Neural progenitor cell (in vitro differentiated cells): ENCODE measurements at regions not wholly inside any gene's neighbourhood (a gene's known extent, or its start where the extent isn't known, plus 50 kb on each side); places are given as distances from the start of the nearest gene placed in this dataset.
A peak's percentile ranks its signal among the peaks of the same experiment; 100 is the strongest.
"Not testable (repeated sequence)": the region's sequence is repeated elsewhere in the genome, so short reads cannot be mapped to it uniquely, and the experiment has no call there.

Source experiments
- DNase-seq: peaks from one replicate; pipeline ENCODE4 v3.0.0-alpha.2; 2016; ENCODE audit warnings: low spot score
- H2AFZ ChIP-seq: fragments of 200-600 bp; sonication (generic); replicated peaks from 2 replicates; pipeline ENCODE4 v1.6.1; 2016; ENCODE audit warnings: antibody characterized with exemption
- H3F3A ChIP-seq: fragments of 200-600 bp; sonication (generic); 2 replicates; pipeline ENCODE4 v1.6.1; 2016; ENCODE audit warnings: antibody characterized with exemption, low read depth
- H3K27ac ChIP-seq: fragments of 200-600 bp; sonication (generic); 2 replicates; pipeline ENCODE4 v1.5.1; 2016; ENCODE audit warnings: mild to moderate bottlenecking
- H3K27me3 ChIP-seq: fragments of 200-600 bp; sonication (generic); 2 replicates; pipeline ENCODE4 v1.6.1; 2016; ENCODE audit warnings: mild to moderate bottlenecking, moderate library complexity
- H3K36me3 ChIP-seq: fragments of 200-600 bp; sonication (generic); 2 replicates; pipeline ENCODE4 v1.5.1; 2016
- H3K4me1 ChIP-seq: fragments of 200-600 bp; sonication (generic); 2 replicates; pipeline ENCODE4 v1.6.1; 2016; ENCODE audit warnings: mixed run types
- H3K4me2 ChIP-seq: fragments of 200-600 bp; sonication (generic); 2 replicates; pipeline ENCODE4 v1.6.1; 2016
- H3K4me3 ChIP-seq: fragments of 200-600 bp; sonication (generic); 2 replicates; pipeline ENCODE4 v1.5.1; 2016
- H3K79me2 ChIP-seq: fragments of 200-600 bp; sonication (generic); 2 replicates; pipeline ENCODE4 v1.6.1; 2016; ENCODE audit warnings: low read depth
- H3K9ac ChIP-seq: fragments of 200-600 bp; sonication (generic); 2 replicates; pipeline ENCODE4 v1.6.1; 2016
- H3K9me3 ChIP-seq: fragments of 200-600 bp; sonication (generic); 2 replicates; pipeline ENCODE4 v1.5.1; 2016; ENCODE audit warnings: low read depth
- H4K20me1 ChIP-seq: fragments of 200-600 bp; sonication (generic); 2 replicates; pipeline ENCODE4 v1.6.1; 2016; ENCODE audit warnings: low read depth
- H3K27ac Mint-ChIP-seq: 3 replicates; pipeline ENCODE4 v1.8.0; 2021; ENCODE audit warnings: mixed read lengths
- H3K27me3 Mint-ChIP-seq: 2 replicates; pipeline ENCODE4 v1.8.0; 2022; ENCODE audit warnings: low read depth, mild to moderate bottlenecking, inconsistent platforms, moderate library complexity, mixed read lengths; ENCODE audit not compliant: insufficient read depth
- H3K36me3 Mint-ChIP-seq: 3 replicates; pipeline ENCODE4 v1.8.0; 2021; ENCODE audit warnings: mixed read lengths
- H3K4me1 Mint-ChIP-seq: 3 replicates; pipeline ENCODE4 v1.8.0; 2021; ENCODE audit warnings: mixed read lengths
- H3K4me3 Mint-ChIP-seq: 3 replicates; pipeline ENCODE4 v1.8.0; 2021; ENCODE audit warnings: mild to moderate bottlenecking, moderate library complexity, mixed read lengths
- H3K9me3 Mint-ChIP-seq: 3 replicates; pipeline ENCODE4 v1.8.0; 2020; ENCODE audit warnings: mixed read lengths
- CTCF ChIP-seq: fragments of 200-600 bp; sonication (generic); IDR thresholded peaks from 2 replicates; pipeline ENCODE4 v1.5.1; 2017; ENCODE audit warnings: antibody characterized with exemption, mild to moderate bottlenecking
- EZH2 ChIP-seq: fragments of 200-600 bp; sonication (generic); IDR thresholded peaks from 2 replicates; pipeline ENCODE4 v1.6.1; 2017; ENCODE audit warnings: antibody characterized with exemption, mild to moderate bottlenecking, moderate library complexity
- EZH2phosphoT487 ChIP-seq: fragments of 200-600 bp; sonication (generic); IDR thresholded peaks from 2 replicates; pipeline ENCODE4 v1.6.1; 2017; ENCODE audit warnings: antibody characterized with exemption

DNA sequence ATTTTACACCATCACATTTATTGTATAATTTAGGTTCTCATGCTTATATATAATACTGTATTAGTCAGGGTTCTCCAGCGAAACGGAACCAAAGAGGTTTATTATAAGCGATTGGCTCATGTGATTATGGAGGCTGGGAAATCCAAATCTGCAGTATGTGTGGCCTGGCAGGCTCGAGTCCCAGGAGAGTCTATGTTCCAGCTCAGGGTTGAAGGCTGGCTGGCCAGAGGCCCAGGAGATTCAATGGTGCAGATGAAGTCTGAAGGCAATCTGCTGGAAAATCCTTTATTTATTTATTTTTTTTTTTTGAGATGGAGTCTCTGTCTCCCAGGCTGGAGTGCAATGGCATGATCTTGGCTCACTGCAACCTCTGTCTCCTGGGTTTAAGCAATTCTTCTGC lies 63.0 kb upstream of the WDFY3 start:
- Histone ChIP-seq H3K9ac (no peak overlapping the region), H4K20me1 (no peaks in the 10 kb centered on the region), H3K4me2 (no peak overlapping the region), H3K9me3 (no peaks in the 10 kb centered on the region), H3K27me3 (no peaks in the 10 kb centered on the region), H3K27ac (no peak overlapping the region), H3F3A (no peaks in the 10 kb centered on the region), H3K4me1 (no peaks in the 10 kb centered on the region), H3K4me3 (no peak overlapping the region), H3K36me3 (no peaks in the 10 kb centered on the region), H3K79me2 (no peaks in the 10 kb centered on the region), H2AFZ (no peak overlapping the region)
- no peaks in the 10 kb centered on the region for H3K36me3 Mint-ChIP-seq
- H3K27me3 Mint-ChIP-seq = no peaks in the 10 kb centered on the region
- H3K4me1 Mint-ChIP-seq = no peaks in the 10 kb centered on the region
- H3K9me3 Mint-ChIP-seq = peaks cover 26% of the 10 kb centered on the region
- no peak for DNase-seq
- H3K27ac Mint-ChIP-seq = no peak overlapping the region
- no peak overlapping the region for H3K4me3 Mint-ChIP-seq
- TF ChIP-seq EZH2 (no peak), CTCF (no peak), EZH2phosphoT487 (no peak)

- H2AFZ ChIP-seq = no peak overlapping the region
- H3K27me3 ChIP-seq = no peaks in the 10 kb centered on the region
- no peak overlapping the region for H3K27ac ChIP-seq
- H3K9ac ChIP-seq = no peak overlapping the region
- Mint-ChIP-seq H3K27ac (no peak overlapping the region), H3K4me3 (no peak overlapping the region), H3K9me3 (peaks cover 26% of the 10 kb centered on the region), H3K27me3 (no peaks in the 10 kb centered on the region), H3K36me3 (no peaks in the 10 kb centered on the region), H3K4me1 (no peaks in the 10 kb centered on the region)
- H3F3A ChIP-seq = no peaks in the 10 kb centered on the region
- TF ChIP-seq EZH2phosphoT487 (no peak), CTCF (no peak), EZH2 (no peak)
- H3K9me3 ChIP-seq = no peaks in the 10 kb centered on the region
- DNase-seq = no peak
- no peak overlapping the region for H3K4me3 ChIP-seq
- no peaks in the 10 kb centered on the region for H3K36me3 ChIP-seq
- no peaks in the 10 kb centered on the region for H4K20me1 ChIP-seq
- H3K4me1 ChIP-seq = no peaks in the 10 kb centered on the region
- no peaks in the 10 kb centered on the region for H3K79me2 ChIP-seq
- no peak overlapping the region for H3K4me2 ChIP-seq
These were observed 63.7 kb upstream of the WDFY3 start for GRCh38 chr4:85030156-85030555.

- not testable (repeated sequence) for H3K27ac ChIP-seq, H3K27me3 ChIP-seq, H3K4me3 Mint-ChIP-seq, H3K4me1 Mint-ChIP-seq, H3K79me2 ChIP-seq, H3K4me1 ChIP-seq, H3K4me3 ChIP-seq, H3K9ac ChIP-seq, H3K36me3 ChIP-seq, H4K20me1 ChIP-seq, H3K27me3 Mint-ChIP-seq, H3K9me3 ChIP-seq, H3K27ac Mint-ChIP-seq, H2AFZ ChIP-seq, H3K36me3 Mint-ChIP-seq, H3F3A ChIP-seq, H3K4me2 ChIP-seq, DNase-seq
- peaks cover 19% of the 10 kb centered on the region for H3K9me3 Mint-ChIP-seq
These were observed 67.3 kb upstream of the WDFY3 start for GRCh38 chr4:85033838-85034237.

GRCh38 chr4:85039526-85039925 lies 73.0 kb upstream of the WDFY3 start:
- Histone ChIP-seq H3K9me3 (no peaks in the 10 kb centered on the region), H3K27me3 (no peaks in the 10 kb centered on the region), H3K79me2 (no peaks in the 10 kb centered on the region), H3K36me3 (no peaks in the 10 kb centered on the region), H3K4me3 (no peak overlapping the region), H2AFZ (no peak overlapping the region), H3F3A (no peaks in the 10 kb centered on the region), H4K20me1 (no peaks in the 10 kb centered on the region), H3K4me1 (no peaks in the 10 kb centered on the region), H3K9ac (no peak overlapping the region), H3K27ac (no peak overlapping the region), H3K4me2 (no peak overlapping the region)
- no peaks in the 10 kb centered on the region for H3K4me1 Mint-ChIP-seq
- no peak for DNase-seq
- no peaks in the 10 kb centered on the region for H3K9me3 Mint-ChIP-seq
- H3K27me3 Mint-ChIP-seq = peaks cover 2% of the 10 kb centered on the region
- H3K27ac Mint-ChIP-seq = no peak overlapping the region
- no peak overlapping the region for H3K4me3 Mint-ChIP-seq
- TF ChIP-seq CTCF (no peak), EZH2phosphoT487 (no peak), EZH2 (no peak)
- H3K36me3 Mint-ChIP-seq = no peaks in the 10 kb centered on the region

GRCh38 chr4:85043812-85044496 lies 77.5 kb upstream of the WDFY3 start:
- H3K9me3 Mint-ChIP-seq, H3K4me1 ChIP-seq, H3K27ac ChIP-seq, H3K9me3 ChIP-seq, H3F3A ChIP-seq, DNase-seq, H3K27me3 Mint-ChIP-seq, H3K27ac Mint-ChIP-seq, H3K4me3 Mint-ChIP-seq, H3K79me2 ChIP-seq, H3K4me2 ChIP-seq, H3K4me1 Mint-ChIP-seq, H3K27me3 ChIP-seq, H3K9ac ChIP-seq, H3K36me3 ChIP-seq, H4K20me1 ChIP-seq, H3K4me3 ChIP-seq, H3K36me3 Mint-ChIP-seq: not testable (repeated sequence)
- H2AFZ ChIP-seq = peak overlapping the region; percentile 45
